ENCODE measurements at regions not wholly inside any gene's neighbourhood (a gene's known extent, or its start where the extent isn't known, plus 50 kb on each side); places are given as distances from the start of the nearest gene placed in this dataset.

GRCh38 chr13:22837980-22838647 is 342.7 kb upstream of the SGCG start:
- POLR2A ChIA-PET: no interaction called here
- Histone ChIP-seq H3K27me3 (ENCODE audit: control insufficient read depth, insufficient read depth, low read length) (no peaks in the 10 kb centered on the region), H3K27ac (ENCODE audit: low read depth, low read length) (no peak overlapping the region), H3K9me3 (ENCODE audit: control insufficient read depth, insufficient read depth, low read length) (no peaks in the 10 kb centered on the region), H3K4me3 (ENCODE audit: low read depth, low read length) (no peak overlapping the region)
- no peak for DNase-seq (ENCODE audit: low read depth, low spot score)
- CTCF ChIA-PET: no interaction called here
- no peak for TF ChIP-seq CTCF (IDR thresholded peaks at IDR 0.05; ENCODE audit: low read depth, low read length)

GRCh38 chr13:22839603-22840530 is 340.9 kb upstream of the SGCG start:
- ChIA-PET CTCF (no interaction called here), POLR2A (no interaction called here)

GRCh38 chr13:22846551-22846950 is 334.2 kb upstream of the SGCG start:
- ChIA-PET POLR2A (no interaction called here), CTCF (no interaction called here)
- DNase-seq (ENCODE audit: low read depth, low spot score): no peak
- no peak overlapping the region for H3K4me3 ChIP-seq (ENCODE audit: low read depth, low read length)
- H3K27me3 ChIP-seq (ENCODE audit: control insufficient read depth, insufficient read depth, low read length): no peaks in the 10 kb centered on the region
- H3K27ac ChIP-seq (ENCODE audit: low read depth, low read length): no peak overlapping the region
- no peaks in the 10 kb centered on the region; the same call in 1 of the 2 replicates for H3K9me3 ChIP-seq (ENCODE audit: control insufficient read depth, insufficient read depth, low read length)
- TF ChIP-seq CTCF (IDR thresholded peaks at IDR 0.05; ENCODE audit: low read depth, low read length): no peak

More at GRCh38 chr13:22839603-22840530, 340.9 kb upstream of the SGCG start:
- Histone ChIP-seq H3K27ac (ENCODE audit: low read depth, low read length) (no peak overlapping the region), H3K4me3 (ENCODE audit: low read depth, low read length) (no peak overlapping the region), H3K9me3 (ENCODE audit: control insufficient read depth, insufficient read depth, low read length) (no peaks in the 10 kb centered on the region), H3K27me3 (ENCODE audit: control insufficient read depth, insufficient read depth, low read length) (no peaks in the 10 kb centered on the region)
- DNase-seq (ENCODE audit: low read depth, low spot score): no peak
- TF ChIP-seq CTCF (IDR thresholded peaks at IDR 0.05; ENCODE audit: low read depth, low read length): no peak

- CTCF ChIA-PET: no interaction called here
- POLR2A ChIA-PET: no interaction called here
Measured at GRCh38 chr13:22848539-22849052, 332.2 kb upstream of the SGCG start.

More at GRCh38 chr13:22848539-22849052, 332.2 kb upstream of the SGCG start:
- Histone ChIP-seq H3K27ac (ENCODE audit: low read depth, low read length) (no peak overlapping the region), H3K9me3 (ENCODE audit: control insufficient read depth, insufficient read depth, low read length) (no peaks in the 10 kb centered on the region; the same call in 1 of the 2 replicates), H3K4me3 (ENCODE audit: low read depth, low read length) (no peak overlapping the region), H3K27me3 (ENCODE audit: control insufficient read depth, insufficient read depth, low read length) (no peaks in the 10 kb centered on the region)
- DNase-seq (ENCODE audit: low read depth, low spot score): no peak
- TF ChIP-seq CTCF (IDR thresholded peaks at IDR 0.05; ENCODE audit: low read depth, low read length): no peak

Data from AG04450 (cell line).